ENCODE measurements at regions not wholly inside any gene's neighbourhood (a gene's known extent, or its start where the extent isn't known, plus 50 kb on each side); places are given as distances from the start of the nearest gene placed in this dataset.
"Not testable (repeated sequence)": the region's sequence is repeated elsewhere in the genome, so short reads cannot be mapped to it uniquely, and the experiment has no call there.

DNA sequence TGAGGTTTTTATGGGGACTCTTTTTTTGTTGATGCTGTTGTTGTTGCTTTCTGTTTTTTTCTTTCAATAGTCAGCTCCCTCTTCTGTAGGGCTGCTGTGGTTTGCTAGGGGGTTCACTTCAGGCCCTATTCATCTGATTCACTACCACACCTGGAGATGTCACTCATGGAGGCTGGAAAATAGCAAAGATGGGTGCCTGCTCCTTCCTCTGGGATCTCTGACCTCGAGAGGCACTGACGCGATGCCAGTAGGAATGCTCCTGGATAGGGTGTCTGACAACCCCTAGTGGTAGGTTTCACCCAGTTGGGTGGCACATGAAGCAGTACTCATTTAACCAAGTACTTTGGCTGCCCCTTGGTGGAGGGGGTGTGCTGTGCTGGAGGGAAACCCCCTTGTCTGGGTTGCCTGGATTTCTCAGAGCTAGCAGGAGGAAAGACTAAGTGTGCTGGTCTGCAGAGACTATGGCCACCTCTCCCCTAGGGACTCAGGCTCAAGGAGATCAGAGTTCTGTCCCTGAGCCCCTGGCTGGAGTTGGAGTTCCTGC, 745.5 kb downstream of the TMTC2 start:
- Histone ChIP-seq H3K4me1 (ENCODE audit: control insufficient read depth in 2 of 3, insufficient read depth in 2 of 3, low read depth in 1 of 3, low read length in 3 of 3) (no peaks in the 10 kb centered on the region), H3K27ac (ENCODE audit: low read depth in 2 of 2, low read length in 2 of 2) (no peak overlapping the region), H3K27me3 (ENCODE audit: control insufficient read depth, insufficient read depth, low read length) (no peaks in the 10 kb centered on the region), H3K9ac (ENCODE audit: low read length in 3 of 3) (no peak overlapping the region), H3K36me3 (ENCODE audit: control insufficient read depth in 2 of 3, insufficient read depth in 3 of 3, low read length in 3 of 3) (no peaks in the 10 kb centered on the region), H3K9me3 (ENCODE audit: control insufficient read depth in 2 of 3, insufficient read depth in 1 of 3, low read length in 3 of 3) (no peaks in the 10 kb centered on the region), H3K4me3 (ENCODE audit: low read length in 3 of 3) (no peak overlapping the region)
- DNase-seq (peak in 1 of 5 donors; percentile 21), FAIRE-seq (no peak)
- TF ChIP-seq, protein P1, sequence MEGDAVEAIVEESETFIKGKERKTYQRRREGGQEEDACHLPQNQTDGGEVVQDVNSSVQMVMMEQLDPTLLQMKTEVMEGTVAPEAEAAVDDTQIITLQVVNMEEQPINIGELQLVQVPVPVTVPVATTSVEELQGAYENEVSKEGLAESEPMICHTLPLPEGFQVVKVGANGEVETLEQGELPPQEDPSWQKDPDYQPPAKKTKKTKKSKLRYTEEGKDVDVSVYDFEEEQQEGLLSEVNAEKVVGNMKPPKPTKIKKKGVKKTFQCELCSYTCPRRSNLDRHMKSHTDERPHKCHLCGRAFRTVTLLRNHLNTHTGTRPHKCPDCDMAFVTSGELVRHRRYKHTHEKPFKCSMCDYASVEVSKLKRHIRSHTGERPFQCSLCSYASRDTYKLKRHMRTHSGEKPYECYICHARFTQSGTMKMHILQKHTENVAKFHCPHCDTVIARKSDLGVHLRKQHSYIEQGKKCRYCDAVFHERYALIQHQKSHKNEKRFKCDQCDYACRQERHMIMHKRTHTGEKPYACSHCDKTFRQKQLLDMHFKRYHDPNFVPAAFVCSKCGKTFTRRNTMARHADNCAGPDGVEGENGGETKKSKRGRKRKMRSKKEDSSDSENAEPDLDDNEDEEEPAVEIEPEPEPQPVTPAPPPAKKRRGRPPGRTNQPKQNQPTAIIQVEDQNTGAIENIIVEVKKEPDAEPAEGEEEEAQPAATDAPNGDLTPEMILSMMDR (IDR thresholded peaks at IDR 0.05; ENCODE audit: borderline replicate concordance, extremely low read depth, insufficient read depth), result no peak
- intact Hi-C loops (cut with DNase I), result no loop called here

DNA sequence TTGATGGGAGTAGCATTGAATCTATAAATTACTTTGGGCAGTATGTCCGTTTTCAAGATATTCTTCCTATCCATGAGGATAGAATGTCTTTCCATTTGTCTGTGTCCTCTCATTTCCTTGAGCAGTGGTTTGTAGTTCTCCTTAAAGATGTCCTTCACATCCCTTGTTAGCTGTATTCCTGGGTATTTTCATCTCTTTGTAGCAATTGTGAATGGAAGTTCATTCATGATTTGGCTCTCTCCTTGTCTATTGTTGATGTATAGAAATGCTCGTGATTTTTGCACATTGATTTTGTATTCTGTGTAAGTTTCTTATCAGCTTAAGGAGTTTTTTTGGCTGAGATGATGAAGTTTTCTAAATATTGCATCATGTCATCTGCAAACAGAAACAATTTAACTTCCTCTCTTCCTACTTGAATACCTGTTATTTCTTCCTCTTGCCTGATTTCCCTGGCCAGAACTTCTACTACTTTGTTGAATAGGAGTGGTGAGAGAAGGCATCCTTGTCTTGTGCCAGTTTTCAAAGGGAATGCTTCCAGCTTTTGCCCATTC, 741.0 kb downstream of the TMTC2 start:
- DNase-seq; H3K4me1 ChIP-seq (ENCODE audit: control insufficient read depth in 2 of 3, insufficient read depth in 2 of 3, low read depth in 1 of 3, low read length in 3 of 3); H3K27ac ChIP-seq (ENCODE audit: low read depth in 2 of 2, low read length in 2 of 2); H3K36me3 ChIP-seq (ENCODE audit: control insufficient read depth in 2 of 3, insufficient read depth in 3 of 3, low read length in 3 of 3); intact Hi-C loops (cut with DNase I); H3K4me3 ChIP-seq (ENCODE audit: low read length in 3 of 3); H3K27me3 ChIP-seq (ENCODE audit: control insufficient read depth, insufficient read depth, low read length); FAIRE-seq; H3K9ac ChIP-seq (ENCODE audit: low read length in 3 of 3); H3K9me3 ChIP-seq (ENCODE audit: control insufficient read depth in 2 of 3, insufficient read depth in 1 of 3, low read length in 3 of 3): not testable (repeated sequence)

GRCh38 chr12:83414981-83415380, 728.3 kb downstream of the TMTC2 start:
- FAIRE-seq (no peak), DNase-seq (no peak)
- H3K9ac ChIP-seq (ENCODE audit: low read length in 3 of 3), result no peak overlapping the region
- H3K36me3 ChIP-seq (ENCODE audit: control insufficient read depth in 2 of 3, insufficient read depth in 3 of 3, low read length in 3 of 3), result no peaks in the 10 kb centered on the region
- no peaks in the 10 kb centered on the region for H3K9me3 ChIP-seq (ENCODE audit: control insufficient read depth in 2 of 3, insufficient read depth in 1 of 3, low read length in 3 of 3)
- TF ChIP-seq, protein P1 (IDR thresholded peaks at IDR 0.05; ENCODE audit: borderline replicate concordance, extremely low read depth, insufficient read depth), result no peak
- no peak overlapping the region for H3K4me3 ChIP-seq (ENCODE audit: low read length in 3 of 3)
- H3K27me3 ChIP-seq (ENCODE audit: control insufficient read depth, insufficient read depth, low read length), result no peaks in the 10 kb centered on the region
- no peak overlapping the region for H3K27ac ChIP-seq (ENCODE audit: low read depth in 2 of 2, low read length in 2 of 2)
- intact Hi-C loops (cut with DNase I), result no loop called here
- no peaks in the 10 kb centered on the region for H3K4me1 ChIP-seq (ENCODE audit: control insufficient read depth in 2 of 3, insufficient read depth in 2 of 3, low read depth in 1 of 3, low read length in 3 of 3)

GRCh38 chr12:83408851-83409250, 722.1 kb downstream of the TMTC2 start:
- no peaks in the 10 kb centered on the region for H3K4me1 ChIP-seq (ENCODE audit: control insufficient read depth in 2 of 3, insufficient read depth in 2 of 3, low read depth in 1 of 3, low read length in 3 of 3)
- intact Hi-C loops (cut with DNase I), result no loop called here
- no peak for FAIRE-seq

More at GRCh38 chr12:83408851-83409250, 722.1 kb downstream of the TMTC2 start:
- no peak overlapping the region for H3K27ac ChIP-seq (ENCODE audit: low read depth in 2 of 2, low read length in 2 of 2)
- H3K27me3 ChIP-seq (ENCODE audit: control insufficient read depth, insufficient read depth, low read length), result no peaks in the 10 kb centered on the region
- H3K36me3 ChIP-seq (ENCODE audit: control insufficient read depth in 2 of 3, insufficient read depth in 3 of 3, low read length in 3 of 3), result no peaks in the 10 kb centered on the region
- H3K9me3 ChIP-seq (ENCODE audit: control insufficient read depth in 2 of 3, insufficient read depth in 1 of 3, low read length in 3 of 3), result no peaks in the 10 kb centered on the region
- no peak overlapping the region for H3K4me3 ChIP-seq (ENCODE audit: low read length in 3 of 3)
- no peak overlapping the region for H3K9ac ChIP-seq (ENCODE audit: low read length in 3 of 3)
- DNase-seq, result no peak
- TF ChIP-seq, protein P1 (IDR thresholded peaks at IDR 0.05; ENCODE audit: borderline replicate concordance, extremely low read depth, insufficient read depth), result no peak
